ENCODE measurements at regions not wholly inside any gene's neighbourhood (a gene's known extent, or its start where the extent isn't known, plus 50 kb on each side); places are given as distances from the start of the nearest gene placed in this dataset.

GRCh38 chr10:130637089-130637676 lies 501.0 kb downstream of the GLRX3 start:
- H3K4me3 ChIP-seq (ENCODE audit: low read length, poor library complexity, severe bottlenecking): no peak overlapping the region
- H3K27me3 ChIP-seq (ENCODE audit: insufficient read depth, low read length, poor library complexity, severe bottlenecking): no peaks in the 10 kb centered on the region

GRCh38 chr10:130638991-130639390 lies 502.8 kb downstream of the GLRX3 start:
- Histone ChIP-seq H2AFZ (ENCODE audit: low read length) (no peak overlapping the region), H3K9ac (ENCODE audit: low read depth, low read length, poor library complexity, severe bottlenecking) (no peak overlapping the region), H3K4me2 (ENCODE audit: low read depth, low read length, poor library complexity, severe bottlenecking) (no peak overlapping the region), H4K20me1 (ENCODE audit: insufficient read depth, low read length, poor library complexity, severe bottlenecking) (no peaks in the 10 kb centered on the region), H3K9me2 (replicated peaks; ENCODE audit: low read depth, low read length) (no peaks in the 10 kb centered on the region), H3K27me3 (ENCODE audit: insufficient read depth, low read length, poor library complexity, severe bottlenecking) (no peaks in the 10 kb centered on the region), H3F3A (ENCODE audit: low read depth) (no peaks in the 10 kb centered on the region), H3K79me2 (ENCODE audit: insufficient read depth, low read length) (no peaks in the 10 kb centered on the region), H3K4me3 (ENCODE audit: low read length, poor library complexity, severe bottlenecking) (no peak overlapping the region), H3K4me1 (ENCODE audit: insufficient read depth, low read length, poor library complexity, severe bottlenecking) (no peaks in the 10 kb centered on the region), H3K36me3 (ENCODE audit: insufficient read depth, low read length) (no peaks in the 10 kb centered on the region), H3K9me3 (ENCODE audit: insufficient read depth, low read depth, low read length) (no peaks in the 10 kb centered on the region; the same call in 1 of the 2 replicates)
- TF ChIP-seq CTCF (conservative IDR thresholded peaks at IDR 0.05; ENCODE audit: low read length): no peak
- TF ChIP-seq EZH2phosphoT487 (IDR thresholded peaks at IDR 0.05; ENCODE audit: borderline replicate concordance): no peak

More at GRCh38 chr10:130637089-130637676, 501.0 kb downstream of the GLRX3 start:
- no peak overlapping the region for H2AFZ ChIP-seq (ENCODE audit: low read length)
- H3K4me2 ChIP-seq (ENCODE audit: low read depth, low read length, poor library complexity, severe bottlenecking): no peak overlapping the region
- H4K20me1 ChIP-seq (ENCODE audit: insufficient read depth, low read length, poor library complexity, severe bottlenecking): no peaks in the 10 kb centered on the region
- no peaks in the 10 kb centered on the region for H3K36me3 ChIP-seq (ENCODE audit: insufficient read depth, low read length)
- no peak overlapping the region for H3K9ac ChIP-seq (ENCODE audit: low read depth, low read length, poor library complexity, severe bottlenecking)
- H3K9me3 ChIP-seq (ENCODE audit: insufficient read depth, low read depth, low read length): no peaks in the 10 kb centered on the region; the same call in 1 of the 2 replicates
- H3K4me1 ChIP-seq (ENCODE audit: insufficient read depth, low read length, poor library complexity, severe bottlenecking): no peaks in the 10 kb centered on the region
- no peaks in the 10 kb centered on the region for H3K79me2 ChIP-seq (ENCODE audit: insufficient read depth, low read length)
- no peaks in the 10 kb centered on the region for H3K9me2 ChIP-seq (replicated peaks; ENCODE audit: low read depth, low read length)
- no peaks in the 10 kb centered on the region for H3F3A ChIP-seq (ENCODE audit: low read depth)
- no peak for TF ChIP-seq CTCF (conservative IDR thresholded peaks at IDR 0.05; ENCODE audit: low read length)
- TF ChIP-seq EZH2phosphoT487 (IDR thresholded peaks at IDR 0.05; ENCODE audit: borderline replicate concordance): no peak

- H3F3A ChIP-seq (ENCODE audit: low read depth): no peaks in the 10 kb centered on the region
- H3K9me3 ChIP-seq (ENCODE audit: insufficient read depth, low read depth, low read length): no peaks in the 10 kb centered on the region; the same call in 1 of the 2 replicates
- no peaks in the 10 kb centered on the region for H4K20me1 ChIP-seq (ENCODE audit: insufficient read depth, low read length, poor library complexity, severe bottlenecking)
- no peaks in the 10 kb centered on the region for H3K79me2 ChIP-seq (ENCODE audit: insufficient read depth, low read length)
- no peak overlapping the region for H3K9ac ChIP-seq (ENCODE audit: low read depth, low read length, poor library complexity, severe bottlenecking)
- no peak overlapping the region for H3K4me3 ChIP-seq (ENCODE audit: low read length, poor library complexity, severe bottlenecking)
- no peaks in the 10 kb centered on the region for H3K36me3 ChIP-seq (ENCODE audit: insufficient read depth, low read length)
- TF ChIP-seq CTCF (conservative IDR thresholded peaks at IDR 0.05; ENCODE audit: low read length) (no peak), EZH2phosphoT487 (IDR thresholded peaks at IDR 0.05; ENCODE audit: borderline replicate concordance) (no peak)
- H3K4me2 ChIP-seq (ENCODE audit: low read depth, low read length, poor library complexity, severe bottlenecking): no peak overlapping the region
- no peaks in the 10 kb centered on the region for H3K9me2 ChIP-seq (replicated peaks; ENCODE audit: low read depth, low read length)
- no peak overlapping the region for H2AFZ ChIP-seq (ENCODE audit: low read length)
- H3K27me3 ChIP-seq (ENCODE audit: insufficient read depth, low read length, poor library complexity, severe bottlenecking): no peaks in the 10 kb centered on the region
- no peaks in the 10 kb centered on the region for H3K4me1 ChIP-seq (ENCODE audit: insufficient read depth, low read length, poor library complexity, severe bottlenecking)
Observed at GRCh38 chr10:130642926-130643325, 506.7 kb downstream of the GLRX3 start.
